HFF-Myc (cell line): ENCODE measurements at regions not wholly inside any gene's neighbourhood (a gene's known extent, or its start where the extent isn't known, plus 50 kb on each side); places are given as distances from the start of the nearest gene placed in this dataset.

Experiments
- DNase-seq: peaks from one replicate; pipeline ENCODE4 v3.0.0-alpha.2; 2011; ENCODE audit warnings: low read depth; ENCODE audit errors: extremely low read depth
- H3K4me3 ChIP-seq: replicated peaks from 2 replicates; pipeline ENCODE4 v1.5.1; 2011; ENCODE audit warnings: low read depth, mild to moderate bottlenecking, control low read depth, low read length
- CTCF ChIP-seq: IDR thresholded peaks from 2 replicates; pipeline ENCODE4 v1.5.1; 2012; ENCODE audit warnings: mild to moderate bottlenecking, low read depth, low read length, control low read depth; ENCODE audit errors: missing control alignments

- no peak for DNase-seq
- no peak for TF ChIP-seq CTCF
- no peak overlapping the region for H3K4me3 ChIP-seq
These were observed 303.8 kb downstream of the SEC14L1 start for GRCh38 chr17:77444628-77444983.

- TF ChIP-seq CTCF, result no peak
- DNase-seq, result no peak
- H3K4me3 ChIP-seq, result no peak overlapping the region
These were observed 304.4 kb downstream of the SEC14L1 start for GRCh38 chr17:77444984-77445759.

- DNase-seq, result no peak
- TF ChIP-seq CTCF, result no peak
- no peak overlapping the region for H3K4me3 ChIP-seq
These were observed 305.2 kb downstream of the SEC14L1 start for GRCh38 chr17:77445760-77446532.

GRCh38 chr17:77446940-77447634 lies 306.3 kb downstream of the SEC14L1 start:
- TF ChIP-seq CTCF, result no peak
- H3K4me3 ChIP-seq, result no peak overlapping the region
- no peak for DNase-seq

GRCh38 chr17:77449373-77449907 lies 308.7 kb downstream of the SEC14L1 start:
- TF ChIP-seq CTCF, result no peak
- peak overlapping the region; percentile 60 for H3K4me3 ChIP-seq
- no peak for DNase-seq

GRCh38 chr17:77449908-77450741 lies 309.4 kb downstream of the SEC14L1 start:
- H3K4me3 ChIP-seq, result peak overlapping the region; percentile 60
- no peak for DNase-seq

More at GRCh38 chr17:77449908-77450741, 309.4 kb downstream of the SEC14L1 start:
- TF ChIP-seq CTCF, result no peak
